Body of pancreas (tissue), 4 donors: ENCODE measurements at regions not wholly inside any gene's neighbourhood (a gene's known extent, or its start where the extent isn't known, plus 50 kb on each side); places are given as distances from the start of the nearest gene placed in this dataset.
"Not testable (repeated sequence)": the region's sequence is repeated elsewhere in the genome, so short reads cannot be mapped to it uniquely, and the experiment has no call there.

Experiments
- ATAC-seq: fragments of 150-250 bp; one replicate; pipeline ENCODE4 v1.9.1; 2016
- DNase-seq, 4 donors: peaks; one replicate each; pipeline ENCODE4 v3.0.0-alpha.2; 2019
- H3K27ac ChIP-seq, 4 donors: fragments of 200-600 bp; sonication (generic); 1 replicate in 3 of 4; 2 replicates in 1 of 4; pipeline versions ENCODE4 v1.5.1 to v1.6.1; 2016 to 2019; ENCODE audit warnings: mild to moderate bottlenecking in 1 of 4, mixed read lengths in 1 of 4, moderate library complexity in 1 of 4
- H3K27me3 ChIP-seq, 2 donors: fragments of 200-600 bp; sonication (generic); one replicate each; pipeline ENCODE4 v1.6.0; 2016; ENCODE audit warnings: mild to moderate bottlenecking in 1 of 2
- H3K36me3 ChIP-seq, 2 donors: fragments of 200-600 bp; sonication (generic); replicated peaks in 1 of 2; 2 replicates each; pipeline ENCODE4 v1.5.1; 2016; ENCODE audit warnings: low read depth in 2 of 2; ENCODE audit not compliant: insufficient read depth in 1 of 2
- H3K4me1 ChIP-seq: fragments of 200-600 bp; sonication (generic); one replicate; pipeline ENCODE4 v1.6.0; 2016
- H3K4me3 ChIP-seq, 2 donors: fragments of 200-600 bp; sonication (generic); 1 replicate in 1 of 2; 2 replicates in 1 of 2; pipeline ENCODE4 v1.5.1; 2016 to 2019
- H3K9me3 ChIP-seq, 3 donors: fragments of 200-600 bp; sonication (generic); 1 replicate in 2 of 3; 2 replicates in 1 of 3; pipeline ENCODE4 v1.5.1; 2016
- CTCF ChIP-seq, 7 experiments: fragments of 450-650 bp in 4 of 7; fragments of 200-600 bp in 3 of 7; sonication (generic) in 3 of 7; IDR thresholded peaks; one replicate each; pipeline ENCODE4 v1.5.1; 2016 to 2019; ENCODE audit warnings: antibody characterized with exemption in 7 of 7
- POLR2A ChIP-seq, 3 donors: fragments of 450-650 bp; IDR thresholded peaks; one replicate each; pipeline ENCODE4 v1.6.1; 2016; ENCODE audit warnings: antibody characterized with exemption in 3 of 3, mild to moderate bottlenecking in 2 of 3
- WGBS, 2 donors: methylation state at CpG; one replicate each; pipeline ENCODE4 v1.1.5; 2017; 5-methylcytosine and 5-hydroxymethylcytosine counted together
- intact Hi-C: fragments of 100-400 bp; cut with DNase I; formaldehyde crosslinking; loops from one replicate; pipeline ENCODE4 v1.15.1; 2023

- Histone ChIP-seq H3K4me3 (no peak overlapping the region), H3K27ac (no peak overlapping the region), H3K27me3 (no peaks in the 10 kb centered on the region), H3K4me1 (no peaks in the 10 kb centered on the region), H3K9me3 (no peaks in the 10 kb centered on the region), H3K36me3 (no peaks in the 10 kb centered on the region)
- DNase-seq (no peak), ATAC-seq (no peak)
- TF ChIP-seq CTCF (IDR thresholded peaks at IDR 0.05) (no peak), POLR2A (IDR thresholded peaks at IDR 0.05) (no peak)
- intact Hi-C loops = no loop called here
- WGBS, 2 donors = 80% methylated on average over 9 of the region's 9 CpGs; no CpG with 5 or more reads in 1 of the 2 donors
Observed at GRCh38 chr5:154595662-154596061, 117.6 kb upstream of the HAND1 start.

- no peak for DNase-seq
- H3K9me3 ChIP-seq = no peaks in the 10 kb centered on the region
- TF ChIP-seq CTCF (IDR thresholded peaks at IDR 0.05) (no peak), POLR2A (IDR thresholded peaks at IDR 0.05) (no peak)
- no peak for ATAC-seq
- no peak overlapping the region for H3K27ac ChIP-seq
- intact Hi-C loops = no loop called here
- no peaks in the 10 kb centered on the region for H3K36me3 ChIP-seq
- no peaks in the 10 kb centered on the region for H3K4me1 ChIP-seq
- H3K27me3 ChIP-seq = no peaks in the 10 kb centered on the region
- H3K4me3 ChIP-seq = no peak overlapping the region
Observed at GRCh38 chr5:154593796-154594195, 115.8 kb upstream of the HAND1 start.

- no peak overlapping the region for H3K27ac ChIP-seq
Observed at GRCh38 chr5:154593071-154593470, 115.0 kb upstream of the HAND1 start.

GRCh38 chr5:154590093-154590724, 112.2 kb upstream of the HAND1 start:
- no peak for DNase-seq
- H3K36me3 ChIP-seq = no peaks in the 10 kb centered on the region
- H3K27me3 ChIP-seq = no peaks in the 10 kb centered on the region
- H3K27ac ChIP-seq = no peak overlapping the region
- WGBS, 2 donors = 48 to 60% methylated on average over 4 of the region's 4 CpGs
- no peaks in the 10 kb centered on the region for H3K9me3 ChIP-seq
- intact Hi-C loops = no loop called here
- TF ChIP-seq CTCF (IDR thresholded peaks at IDR 0.05) = no peak
- TF ChIP-seq POLR2A (IDR thresholded peaks at IDR 0.05) = no peak
- no peaks in the 10 kb centered on the region for H3K4me1 ChIP-seq
- ATAC-seq = no peak
- H3K4me3 ChIP-seq = no peak overlapping the region

More at GRCh38 chr5:154593071-154593470, 115.0 kb upstream of the HAND1 start:
- no peak for TF ChIP-seq CTCF (IDR thresholded peaks at IDR 0.05)
- no peak for TF ChIP-seq POLR2A (IDR thresholded peaks at IDR 0.05)
- H3K4me1 ChIP-seq = no peaks in the 10 kb centered on the region
- no peak overlapping the region for H3K4me3 ChIP-seq
- no peaks in the 10 kb centered on the region for H3K27me3 ChIP-seq
- no peak for DNase-seq
- H3K36me3 ChIP-seq = no peaks in the 10 kb centered on the region
- WGBS, 2 donors = 54 to 70% methylated on average over 3 of the region's 3 CpGs
- no peak for ATAC-seq
- intact Hi-C loops = no loop called here
- no peaks in the 10 kb centered on the region for H3K9me3 ChIP-seq

- H3K4me3 ChIP-seq = no peak overlapping the region
- no peaks in the 10 kb centered on the region for H3K27me3 ChIP-seq
- WGBS, 2 donors = 57 to 71% methylated on average over 4 of the region's 4 CpGs
- no peaks in the 10 kb centered on the region for H3K36me3 ChIP-seq
- ATAC-seq = no peak
- DNase-seq = no peak
- intact Hi-C loops = no loop called here
- no peaks in the 10 kb centered on the region for H3K9me3 ChIP-seq
- TF ChIP-seq CTCF (IDR thresholded peaks at IDR 0.05) = no peak
- no peak for TF ChIP-seq POLR2A (IDR thresholded peaks at IDR 0.05)
- H3K4me1 ChIP-seq = no peaks in the 10 kb centered on the region
- H3K27ac ChIP-seq = no peak overlapping the region
Observed at GRCh38 chr5:154589511-154589910, 111.5 kb upstream of the HAND1 start.

GRCh38 chr5:154588833-154589425, 110.9 kb upstream of the HAND1 start:
- H3K36me3 ChIP-seq, H3K9me3 ChIP-seq, H3K4me3 ChIP-seq, DNase-seq, H3K27me3 ChIP-seq, ATAC-seq, H3K4me1 ChIP-seq, H3K27ac ChIP-seq, intact Hi-C loops: not testable (repeated sequence)
- WGBS, 2 donors = 76 to 79% methylated on average over 6 to 7 of the region's 7 CpGs
